Glutamatergic neuron (in vitro differentiated cells): ENCODE measurements at regions not wholly inside any gene's neighbourhood (a gene's known extent, or its start where the extent isn't known, plus 50 kb on each side); places are given as distances from the start of the nearest gene placed in this dataset.

ENCODE experiments used
- DNase-seq: peaks from one replicate; pipeline ENCODE4 v3.0.0; 2022
- H3K27ac Mint-ChIP-seq: one replicate; pipeline ENCODE4 v1.8.0; 2020; ENCODE audit warnings: mild to moderate bottlenecking, mixed read lengths, inconsistent platforms; ENCODE audit not compliant: unreplicated experiment
- H3K27me3 Mint-ChIP-seq: one replicate; pipeline ENCODE4 v1.8.0; 2020; ENCODE audit warnings: mild to moderate bottlenecking, moderate library complexity, mixed read lengths, inconsistent platforms; ENCODE audit not compliant: unreplicated experiment
- H3K36me3 Mint-ChIP-seq: one replicate; pipeline ENCODE4 v1.8.0; 2020; ENCODE audit warnings: mild to moderate bottlenecking, mixed read lengths, inconsistent platforms; ENCODE audit not compliant: unreplicated experiment
- H3K4me1 Mint-ChIP-seq: one replicate; pipeline ENCODE4 v1.8.0; 2020; ENCODE audit warnings: mild to moderate bottlenecking, low read depth, mixed read lengths, inconsistent platforms; ENCODE audit not compliant: unreplicated experiment
- H3K4me3 Mint-ChIP-seq: one replicate; pipeline ENCODE4 v1.8.0; 2020; ENCODE audit warnings: mild to moderate bottlenecking, mixed read lengths, inconsistent platforms; ENCODE audit not compliant: unreplicated experiment
- H3K9me3 Mint-ChIP-seq: one replicate; pipeline ENCODE4 v1.8.0; 2020; ENCODE audit warnings: mild to moderate bottlenecking, moderate library complexity, mixed read lengths, inconsistent platforms; ENCODE audit not compliant: unreplicated experiment
- CTCF ChIP-seq: fragments of 200-600 bp; sonication (generic); IDR thresholded peaks from one replicate; pipeline ENCODE4 v1.5.0; 2021; ENCODE audit not compliant: partially characterized antibody, unreplicated experiment

GRCh38 chr14:96663076-96663475 is 134.1 kb upstream of the VRK1 start:
- Mint-ChIP-seq H3K4me3 (no peak overlapping the region), H3K36me3 (peaks cover 7% of the 10 kb centered on the region), H3K27ac (no peak overlapping the region), H3K4me1 (peaks cover 3% of the 10 kb centered on the region), H3K27me3 (no peaks in the 10 kb centered on the region), H3K9me3 (peaks cover 4% of the 10 kb centered on the region)
- no peak for TF ChIP-seq CTCF
- DNase-seq, result no peak

GRCh38 chr14:96663491-96664067 is 133.6 kb upstream of the VRK1 start:
- peaks cover 9% of the 10 kb centered on the region for H3K36me3 Mint-ChIP-seq
- H3K27me3 Mint-ChIP-seq, result no peaks in the 10 kb centered on the region
- TF ChIP-seq CTCF, result no peak
- H3K4me1 Mint-ChIP-seq, result peaks cover 3% of the 10 kb centered on the region
- DNase-seq, result no peak
- peaks cover 4% of the 10 kb centered on the region for H3K9me3 Mint-ChIP-seq
- H3K27ac Mint-ChIP-seq, result peak overlapping the region; percentile 63
- H3K4me3 Mint-ChIP-seq, result no peak overlapping the region

- Mint-ChIP-seq H3K36me3 (peaks cover 11% of the 10 kb centered on the region), H3K4me3 (no peak overlapping the region), H3K4me1 (peaks cover 3% of the 10 kb centered on the region), H3K27ac (no peak overlapping the region), H3K9me3 (no peaks in the 10 kb centered on the region), H3K27me3 (no peaks in the 10 kb centered on the region)
- TF ChIP-seq CTCF, result no peak
- no peak for DNase-seq
Measured at GRCh38 chr14:96666088-96666487, 131.1 kb upstream of the VRK1 start.

GRCh38 chr14:96670391-96670790 is 126.8 kb upstream of the VRK1 start:
- DNase-seq, result no peak
- peaks cover 8% of the 10 kb centered on the region for H3K4me1 Mint-ChIP-seq
- H3K27ac Mint-ChIP-seq, result no peak overlapping the region
- no peak overlapping the region for H3K4me3 Mint-ChIP-seq
- H3K9me3 Mint-ChIP-seq, result peaks cover 4% of the 10 kb centered on the region
- no peak for TF ChIP-seq CTCF
- H3K36me3 Mint-ChIP-seq, result peaks cover 7% of the 10 kb centered on the region
- H3K27me3 Mint-ChIP-seq, result peaks cover 1% of the 10 kb centered on the region

- peaks cover 10% of the 10 kb centered on the region for H3K36me3 Mint-ChIP-seq
- H3K27ac Mint-ChIP-seq, result no peak overlapping the region
- no peak for TF ChIP-seq CTCF
- DNase-seq, result no peak
- H3K4me1 Mint-ChIP-seq, result peaks cover 8% of the 10 kb centered on the region
- no peak overlapping the region for H3K4me3 Mint-ChIP-seq
- H3K27me3 Mint-ChIP-seq, result peaks cover 1% of the 10 kb centered on the region
- H3K9me3 Mint-ChIP-seq, result peaks cover 4% of the 10 kb centered on the region
Measured at GRCh38 chr14:96671218-96671617, 126.0 kb upstream of the VRK1 start.
